NT2/D1 (cell line): ENCODE measurements at regions not wholly inside any gene's neighbourhood (a gene's known extent, or its start where the extent isn't known, plus 50 kb on each side); places are given as distances from the start of the nearest gene placed in this dataset.

Source experiments
- YY1 ChIP-seq: IDR thresholded peaks from 2 replicates; pipeline ENCODE4 v1.6.1; 2011; ENCODE audit not compliant: insufficient read length, insufficient read depth
- ZNF274 ChIP-seq: IDR thresholded peaks from 2 replicates; pipeline ENCODE4 v1.6.1; 2011; ENCODE audit warnings: mild to moderate bottlenecking, low read depth, low read length

DNA sequence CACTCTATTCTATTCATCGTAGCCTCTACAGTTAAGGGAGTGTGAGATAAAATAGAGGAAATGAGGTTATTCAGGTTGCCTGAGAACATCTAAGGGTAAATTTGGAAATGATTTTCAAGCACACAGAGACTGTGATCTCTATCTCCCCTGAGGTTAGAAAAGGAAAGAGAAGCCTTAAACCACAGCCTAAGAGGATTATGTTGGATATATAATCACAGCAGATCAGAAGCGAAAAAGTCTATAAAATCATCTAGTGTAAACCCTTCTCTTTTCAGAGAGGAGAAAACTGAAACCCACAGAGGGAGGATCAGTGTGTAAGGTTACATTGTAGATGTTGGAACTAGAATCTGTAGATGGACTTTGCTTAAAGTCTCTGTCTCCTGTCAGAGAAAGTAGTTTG, 90.6 kb upstream of the SEMA3E start:
- no peak for TF ChIP-seq YY1
- TF ChIP-seq ZNF274, result no peak
